Mesothelial cell of epicardium (in vitro differentiated cells): ENCODE measurements at regions not wholly inside any gene's neighbourhood (a gene's known extent, or its start where the extent isn't known, plus 50 kb on each side); places are given as distances from the start of the nearest gene placed in this dataset.

Experiments used
- DNase-seq, 2 experiments: peaks; one replicate each; pipeline ENCODE4 v3.0.0; 2021; ENCODE audit warnings: low spot score in 2 of 2; ENCODE audit not compliant: unreplicated experiment in 2 of 2
- H3K27ac Mint-ChIP-seq: 2 replicates; pipeline ENCODE4 v1.8.0; 2021; ENCODE audit warnings: mixed read lengths
- H3K27me3 Mint-ChIP-seq: 2 replicates; pipeline ENCODE4 v1.8.0; 2021; ENCODE audit warnings: low read depth, mixed read lengths
- H3K36me3 Mint-ChIP-seq: 2 replicates; pipeline ENCODE4 v1.8.0; 2021; ENCODE audit warnings: mixed read lengths
- H3K4me1 Mint-ChIP-seq: 2 replicates; pipeline ENCODE4 v1.8.0; 2021; ENCODE audit warnings: mixed read lengths
- H3K4me3 Mint-ChIP-seq: 2 replicates; pipeline ENCODE4 v1.8.0; 2021; ENCODE audit warnings: mild to moderate bottlenecking, moderate library complexity, mixed read lengths
- H3K9me3 Mint-ChIP-seq: 2 replicates; pipeline ENCODE4 v1.8.0; 2021; ENCODE audit warnings: mixed read lengths
- TF ChIP-seq, protein P1 (sequence below): fragments of 200-600 bp; sonication (generic); IDR thresholded peaks from one replicate; pipeline ENCODE4 v1.5.0; 2021; ENCODE audit warnings: antibody characterized with exemption; ENCODE audit not compliant: unreplicated experiment

DNA sequence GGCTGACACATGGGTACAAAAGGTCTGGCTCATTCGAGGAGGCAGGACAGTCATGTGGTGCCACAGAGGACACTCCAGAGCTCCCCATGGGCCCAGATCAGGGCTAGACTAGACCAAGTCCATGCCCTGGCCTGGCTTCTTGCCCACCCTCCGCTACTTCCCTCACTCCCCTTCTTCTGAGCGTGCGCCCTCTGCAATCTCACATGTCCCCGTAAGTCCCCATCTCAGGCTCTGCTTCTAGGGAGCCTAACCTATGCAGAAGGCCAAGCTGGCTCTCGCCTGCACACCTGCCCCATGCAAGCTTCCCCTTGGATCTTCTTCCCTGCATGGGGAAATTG is 553.6 kb downstream of the PTPRU start:
- H3K27me3 Mint-ChIP-seq, result peaks cover 21% of the 10 kb centered on the region
- peaks cover 3% of the 10 kb centered on the region for H3K9me3 Mint-ChIP-seq
- no peaks in the 10 kb centered on the region for H3K4me1 Mint-ChIP-seq
- no peak overlapping the region for H3K4me3 Mint-ChIP-seq
- DNase-seq, result no peak
- H3K36me3 Mint-ChIP-seq, result no peaks in the 10 kb centered on the region
- no peak overlapping the region for H3K27ac Mint-ChIP-seq
- TF ChIP-seq, protein P1, sequence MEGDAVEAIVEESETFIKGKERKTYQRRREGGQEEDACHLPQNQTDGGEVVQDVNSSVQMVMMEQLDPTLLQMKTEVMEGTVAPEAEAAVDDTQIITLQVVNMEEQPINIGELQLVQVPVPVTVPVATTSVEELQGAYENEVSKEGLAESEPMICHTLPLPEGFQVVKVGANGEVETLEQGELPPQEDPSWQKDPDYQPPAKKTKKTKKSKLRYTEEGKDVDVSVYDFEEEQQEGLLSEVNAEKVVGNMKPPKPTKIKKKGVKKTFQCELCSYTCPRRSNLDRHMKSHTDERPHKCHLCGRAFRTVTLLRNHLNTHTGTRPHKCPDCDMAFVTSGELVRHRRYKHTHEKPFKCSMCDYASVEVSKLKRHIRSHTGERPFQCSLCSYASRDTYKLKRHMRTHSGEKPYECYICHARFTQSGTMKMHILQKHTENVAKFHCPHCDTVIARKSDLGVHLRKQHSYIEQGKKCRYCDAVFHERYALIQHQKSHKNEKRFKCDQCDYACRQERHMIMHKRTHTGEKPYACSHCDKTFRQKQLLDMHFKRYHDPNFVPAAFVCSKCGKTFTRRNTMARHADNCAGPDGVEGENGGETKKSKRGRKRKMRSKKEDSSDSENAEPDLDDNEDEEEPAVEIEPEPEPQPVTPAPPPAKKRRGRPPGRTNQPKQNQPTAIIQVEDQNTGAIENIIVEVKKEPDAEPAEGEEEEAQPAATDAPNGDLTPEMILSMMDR, result no peak

DNA sequence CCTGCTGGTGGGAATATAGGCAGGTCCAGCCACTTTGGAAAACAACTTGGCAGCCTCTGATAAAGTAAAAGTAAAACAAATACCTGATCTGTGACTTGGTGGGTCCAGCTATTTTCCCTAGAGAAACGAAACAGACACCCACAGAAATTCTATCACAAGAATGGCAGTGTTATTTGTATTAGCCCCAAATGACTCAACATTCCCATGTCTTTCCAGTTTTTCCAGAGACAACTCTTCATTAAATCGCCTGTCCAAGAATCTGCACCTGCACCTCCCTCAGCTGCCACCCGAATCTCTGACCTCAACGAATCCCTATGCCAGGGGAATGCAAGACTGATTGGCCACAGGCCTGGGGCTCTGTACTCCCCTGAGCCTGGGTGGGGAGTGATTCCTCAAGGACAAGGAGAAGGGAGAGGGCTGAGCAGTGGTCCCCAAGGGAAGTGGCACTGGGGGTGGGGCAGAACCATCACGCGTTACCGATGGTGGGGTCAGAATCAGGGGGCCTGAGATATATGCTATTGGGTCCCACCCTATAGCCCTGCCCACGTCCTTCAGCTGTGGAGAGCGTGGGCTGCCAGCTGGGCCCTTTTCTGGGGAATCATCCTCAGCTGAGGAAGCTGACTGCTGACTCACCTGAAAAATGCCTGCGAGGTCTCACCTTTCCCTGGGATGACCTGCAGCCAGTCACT is 553.0 kb downstream of the PTPRU start:
- no peak for DNase-seq
- H3K27ac Mint-ChIP-seq, result no peak overlapping the region
- H3K4me1 Mint-ChIP-seq, result no peaks in the 10 kb centered on the region
- TF ChIP-seq, protein P1, result no peak
- no peak overlapping the region for H3K4me3 Mint-ChIP-seq
- no peaks in the 10 kb centered on the region for H3K9me3 Mint-ChIP-seq
- peaks cover 21% of the 10 kb centered on the region for H3K27me3 Mint-ChIP-seq
- H3K36me3 Mint-ChIP-seq, result no peaks in the 10 kb centered on the region

DNA sequence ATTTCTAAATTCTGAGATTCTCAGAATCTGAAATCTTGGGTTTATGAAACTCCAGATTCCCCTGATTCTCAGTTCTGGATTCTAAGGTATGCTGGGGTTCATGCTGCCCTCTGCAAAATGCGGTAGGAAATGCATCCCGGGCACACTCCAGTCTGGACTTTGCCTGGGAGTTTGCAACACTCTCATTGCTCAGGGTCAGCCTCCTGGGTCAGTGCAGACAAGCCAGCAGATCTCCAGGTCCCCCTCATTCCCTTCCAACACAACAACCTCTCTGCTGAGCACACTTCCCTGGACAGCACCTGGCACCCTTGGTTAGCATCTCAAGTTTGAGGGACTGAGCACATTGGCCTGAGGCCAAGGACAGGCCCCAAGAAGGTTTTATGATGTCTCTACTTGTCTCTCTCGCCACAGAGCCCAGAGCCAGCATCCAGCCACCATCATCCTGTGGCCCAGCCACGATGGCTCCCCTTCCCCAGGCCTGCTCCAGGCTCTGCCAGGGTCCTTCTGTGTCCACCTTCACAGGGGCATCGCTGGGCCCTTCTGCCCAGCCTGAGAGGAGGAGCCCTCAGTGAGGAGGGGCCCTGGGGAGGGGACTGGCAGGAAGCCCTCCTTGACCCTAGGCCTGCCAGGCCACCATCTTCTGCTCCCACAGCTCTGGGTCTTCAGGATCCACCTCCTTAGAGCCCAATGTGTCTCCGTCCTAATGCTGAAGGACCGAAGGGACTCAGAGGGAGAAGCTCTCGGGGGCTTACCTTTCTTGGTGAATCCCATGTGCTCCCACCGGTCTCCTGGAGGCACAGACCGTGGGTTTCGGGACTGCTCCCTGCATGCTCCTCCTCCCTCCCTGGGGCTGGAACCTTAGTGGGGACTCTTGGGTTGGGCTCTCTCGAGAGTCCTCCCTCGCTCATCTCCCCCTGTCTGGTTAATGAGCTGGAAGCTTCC is 550.7 kb downstream of the PTPRU start:
- H3K4me3 Mint-ChIP-seq, result no peak overlapping the region
- no peaks in the 10 kb centered on the region for H3K9me3 Mint-ChIP-seq

GRCh38 chr1:29786195-29786594 is 549.9 kb downstream of the PTPRU start:
- peak in 1 of 2 experiments; percentile 17 for DNase-seq
- peaks cover 29% of the 10 kb centered on the region for H3K27me3 Mint-ChIP-seq
- no peaks in the 10 kb centered on the region for H3K9me3 Mint-ChIP-seq
- H3K36me3 Mint-ChIP-seq, result no peaks in the 10 kb centered on the region
- H3K4me3 Mint-ChIP-seq, result no peak overlapping the region
- H3K4me1 Mint-ChIP-seq, result no peaks in the 10 kb centered on the region
- TF ChIP-seq, protein P1, result no peak
- no peak overlapping the region for H3K27ac Mint-ChIP-seq

More for the DNA sequence above, 550.7 kb downstream of the PTPRU start:
- H3K27me3 Mint-ChIP-seq, result peaks cover 25% of the 10 kb centered on the region
- no peaks in the 10 kb centered on the region for H3K4me1 Mint-ChIP-seq
- no peak overlapping the region for H3K27ac Mint-ChIP-seq
- peak in 1 of 2 experiments; percentile 35 for DNase-seq
- TF ChIP-seq, protein P1, result no peak
- no peaks in the 10 kb centered on the region for H3K36me3 Mint-ChIP-seq

- Mint-ChIP-seq H3K27me3 (peaks cover 31% of the 10 kb centered on the region), H3K4me3 (no peak overlapping the region), H3K36me3 (no peaks in the 10 kb centered on the region), H3K27ac (no peak overlapping the region), H3K9me3 (no peaks in the 10 kb centered on the region), H3K4me1 (no peaks in the 10 kb centered on the region)
- peak in 1 of 2 experiments; percentile 28 for DNase-seq
- TF ChIP-seq, protein P1, result no peak
These were observed 549.2 kb downstream of the PTPRU start for GRCh38 chr1:29785554-29785953.
